NCI-H1417 treated with DMSO at 0.1 percent for 48 hours (cell line): ENCODE measurements at regions not wholly inside any gene's neighbourhood (a gene's known extent, or its start where the extent isn't known, plus 50 kb on each side); places are given as distances from the start of the nearest gene placed in this dataset.

Experiments
- DNase-seq: peaks from one replicate; lab custom pipeline; 2025; lab: John Stamatoyannopoulos, UW

- DNase-seq: no peak
Measured at GRCh38 chr17:79680318-79680695, 50.4 kb upstream of the ENPP7 start.

GRCh38 chr17:79679631-79680317, 51.0 kb upstream of the ENPP7 start:
- no peak for DNase-seq

- no peak for DNase-seq
Measured at GRCh38 chr17:79678736-79679255, 51.9 kb upstream of the ENPP7 start.

- no peak for DNase-seq
Measured at GRCh38 chr17:79678091-79678735, 52.5 kb upstream of the ENPP7 start.

DNA sequence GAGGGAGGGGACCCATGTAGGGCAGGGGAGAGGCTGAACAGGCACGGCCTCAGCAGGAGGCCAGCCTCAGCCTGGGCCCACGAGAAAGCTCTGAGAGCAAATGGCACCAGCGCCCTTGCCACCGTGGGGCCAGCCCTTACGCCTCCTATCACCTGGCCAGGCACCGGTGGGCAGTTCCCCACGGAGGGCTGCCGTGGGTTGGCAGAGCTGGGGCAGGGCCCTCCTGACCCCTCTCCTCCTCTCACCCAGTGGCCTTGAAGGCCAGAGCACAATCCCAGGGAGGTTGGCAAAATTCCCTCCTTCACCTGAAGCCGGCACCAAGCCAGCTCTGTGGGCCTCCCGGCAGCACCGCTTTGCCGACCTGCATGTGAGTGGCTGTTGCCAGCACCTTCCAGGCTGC, 53.1 kb upstream of the ENPP7 start:
- no peak for DNase-seq

GRCh38 chr17:79676796-79677195, 53.9 kb upstream of the ENPP7 start:
- DNase-seq: no peak

DNA sequence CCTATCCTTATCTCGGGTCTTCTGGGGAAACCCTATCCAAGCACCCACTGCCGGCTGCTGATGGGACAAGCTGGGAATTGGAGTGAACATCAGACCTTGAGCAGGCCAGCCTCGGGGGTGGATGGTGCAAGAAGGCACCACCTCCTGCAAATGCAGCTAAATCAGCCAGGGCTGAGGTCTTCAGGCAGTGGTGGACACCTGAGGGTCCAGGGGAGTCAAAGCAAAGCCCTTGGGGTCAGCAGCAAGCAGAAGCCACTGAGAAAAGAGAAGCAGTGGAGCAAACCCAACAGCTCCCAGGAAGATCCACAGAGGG, 55.4 kb upstream of the ENPP7 start:
- DNase-seq: no peak

DNA sequence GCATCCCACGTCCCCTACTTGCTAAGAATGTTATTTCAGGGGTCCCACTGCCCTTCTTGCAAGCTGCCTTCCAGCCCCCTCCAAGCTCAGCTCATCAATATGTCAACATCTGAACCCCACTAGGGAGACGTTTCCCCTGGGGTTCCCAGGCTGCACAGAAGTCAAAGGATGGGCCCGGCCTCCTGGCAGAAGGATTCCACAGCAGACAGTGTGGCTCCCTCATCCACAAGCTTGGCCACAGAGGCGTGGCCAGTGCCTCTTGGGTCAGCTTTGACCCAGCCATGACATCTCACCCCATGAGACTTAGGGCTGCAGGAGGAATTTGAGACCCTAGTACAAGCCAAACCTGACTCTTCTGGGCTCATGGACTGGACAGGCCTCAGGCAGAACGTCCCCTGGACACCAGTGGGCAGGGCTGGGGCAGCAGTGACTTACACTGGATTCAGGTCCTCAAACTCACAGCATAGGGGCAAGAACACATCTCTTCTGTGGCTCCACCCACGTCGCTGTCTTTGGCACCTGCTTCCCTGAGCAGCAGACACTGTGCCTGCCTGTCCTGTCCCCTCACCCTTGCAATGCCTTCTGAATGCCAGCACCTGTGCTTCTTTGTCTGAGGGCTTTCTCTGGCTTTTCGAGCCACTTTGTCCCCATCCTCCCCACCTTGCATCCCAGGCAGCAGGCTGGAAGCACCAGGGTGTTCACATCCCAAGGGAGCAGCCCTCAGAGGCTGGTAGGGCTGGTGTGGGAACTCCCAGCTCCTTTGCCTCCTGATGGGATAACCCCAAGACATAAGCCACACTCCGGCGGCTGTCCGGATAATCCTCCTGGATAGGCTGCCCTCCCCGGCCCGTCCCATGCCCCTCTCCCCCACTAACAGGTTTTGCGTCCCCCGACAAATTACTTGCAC, 56.0 kb upstream of the ENPP7 start:
- no peak for DNase-seq

DNA sequence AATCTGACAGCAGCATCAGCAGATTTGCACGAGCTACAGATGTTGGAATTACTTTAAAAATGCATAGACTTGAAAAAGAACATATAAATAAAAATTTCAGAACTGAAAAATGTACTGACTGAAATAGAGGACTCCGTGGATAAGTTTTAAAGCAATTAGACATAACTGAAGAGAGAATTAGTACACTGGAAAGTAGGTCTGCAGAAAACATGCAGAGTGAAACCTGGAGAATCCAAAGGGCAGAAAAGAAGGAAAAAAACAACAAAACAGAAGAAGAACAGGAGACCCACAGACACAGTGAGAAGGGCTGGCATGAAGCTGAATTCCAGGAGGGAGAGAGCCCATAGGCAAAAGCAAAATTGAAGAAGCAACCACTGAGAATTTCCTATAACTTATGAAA, 57.2 kb upstream of the ENPP7 start:
- DNase-seq: no peak

- DNase-seq: no peak
Measured at GRCh38 chr17:79672496-79672895, 58.2 kb upstream of the ENPP7 start.

- no peak for DNase-seq
Measured at GRCh38 chr17:79671085-79671694, 59.6 kb upstream of the ENPP7 start.

- DNase-seq: peak; percentile 3
Measured at GRCh38 chr17:79670537-79671084, 59.8 kb upstream of the RBFOX3 start.

- DNase-seq: no peak
Measured at GRCh38 chr17:79669861-79670260, 59.0 kb upstream of the RBFOX3 start.

GRCh38 chr17:79668344-79669250, 57.7 kb upstream of the RBFOX3 start:
- no peak for DNase-seq

- no peak for DNase-seq
Measured at GRCh38 chr17:79667746-79668145, 56.9 kb upstream of the RBFOX3 start.

DNA sequence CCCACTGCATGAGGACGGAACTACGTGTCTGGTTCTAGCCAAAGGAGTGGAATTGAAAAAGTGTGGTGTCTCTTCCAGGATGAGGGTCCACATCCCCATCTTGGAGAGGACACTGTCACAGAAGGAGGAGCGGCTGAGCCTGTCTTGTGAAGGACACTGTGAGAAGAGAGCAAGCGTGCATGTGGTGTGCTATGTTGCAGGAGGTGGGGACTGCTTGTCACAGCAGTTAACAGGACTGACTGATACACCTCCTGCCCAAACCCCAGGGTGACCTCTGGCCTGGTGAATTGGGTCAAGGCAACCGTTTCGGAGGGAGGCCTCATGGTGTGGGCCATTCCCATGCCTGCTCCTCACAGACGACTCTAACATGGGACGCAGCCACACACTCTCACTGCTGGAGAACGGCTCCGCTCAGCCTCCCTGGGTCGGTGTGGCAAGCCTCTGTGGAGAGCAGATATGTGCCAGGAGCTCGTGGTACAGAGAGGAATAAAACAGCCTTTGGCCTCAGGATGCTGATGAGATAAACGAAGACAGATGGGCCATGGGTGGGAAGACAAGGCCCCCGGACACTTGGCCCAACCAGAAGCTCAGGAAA, 56.4 kb upstream of the RBFOX3 start:
- DNase-seq: no peak

DNA sequence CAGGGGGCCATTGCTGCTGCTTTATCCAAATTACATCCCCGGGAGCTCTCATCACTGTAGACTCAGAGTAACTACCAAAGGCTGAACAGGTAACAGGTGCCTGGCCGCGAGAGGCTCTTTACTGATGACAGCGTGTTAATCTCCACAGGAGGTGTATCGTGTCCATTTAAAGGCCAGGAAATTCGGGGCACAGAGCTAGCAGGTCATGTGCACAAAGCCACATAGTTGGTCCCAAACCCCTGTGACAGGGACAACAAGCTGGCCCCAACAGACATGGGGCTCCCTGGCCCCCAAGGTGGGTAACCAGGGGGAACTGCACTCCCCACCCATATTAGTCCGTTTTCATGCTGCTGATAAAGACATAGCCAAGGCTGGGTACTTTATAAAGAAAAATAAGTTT, 55.3 kb upstream of the RBFOX3 start:
- DNase-seq: no peak

GRCh38 chr17:79664930-79665737, 54.3 kb upstream of the RBFOX3 start:
- no peak for DNase-seq

- no peak for DNase-seq
Measured at GRCh38 chr17:79661292-79662041, 50.6 kb upstream of the RBFOX3 start.
